Vagina (tissue), 2 donors: ENCODE measurements at regions not wholly inside any gene's neighbourhood (a gene's known extent, or its start where the extent isn't known, plus 50 kb on each side); places are given as distances from the start of the nearest gene placed in this dataset.

Source experiments
- DNase-seq, 2 donors: peaks; one replicate each; pipeline ENCODE4 v3.0.0-alpha.2; 2017; ENCODE audit errors: extremely low spot score in 2 of 2
- H3K27ac ChIP-seq: fragments of 200-600 bp; sonication (generic); one replicate; pipeline ENCODE4 v1.5.1; 2019
- H3K27me3 ChIP-seq: fragments of 200-600 bp; sonication (generic); one replicate; pipeline ENCODE4 v1.5.1; 2019
- H3K36me3 ChIP-seq, 2 donors: fragments of 200-600 bp; sonication (generic); one replicate each; pipeline ENCODE4 v1.5.1; 2017 to 2019
- H3K4me1 ChIP-seq: fragments of 200-600 bp; sonication (generic); one replicate; pipeline ENCODE4 v1.5.1; 2019
- H3K4me3 ChIP-seq, 2 donors: fragments of 200-600 bp; sonication (generic); 1 replicate in 1 of 2; 2 replicates in 1 of 2; pipeline ENCODE4 v1.5.1; 2016 to 2019
- H3K9me3 ChIP-seq: fragments of 200-600 bp; sonication (generic); one replicate; pipeline ENCODE4 v1.5.1; 2019
- CTCF ChIP-seq, 3 experiments: fragments of 450-650 bp in 2 of 3; fragments of 200-600 bp in 1 of 3; sonication (generic) in 1 of 3; IDR thresholded peaks; one replicate each; pipeline ENCODE4 v1.5.1; 2017 to 2019; ENCODE audit warnings: antibody characterized with exemption in 3 of 3, mild to moderate bottlenecking in 2 of 3, moderate library complexity in 2 of 3
- POLR2A ChIP-seq, 2 donors: fragments of 450-650 bp; IDR thresholded peaks; one replicate each; pipeline ENCODE4 v1.6.1; 2017; ENCODE audit warnings: antibody characterized with exemption in 2 of 2, mild to moderate bottlenecking in 2 of 2, moderate library complexity in 2 of 2
- POLR2AphosphoS5 ChIP-seq, 2 donors: sonication (generic); formaldehyde crosslinking; IDR thresholded peaks; one replicate each; pipeline ENCODE4 v1.9.0; 2017; ENCODE audit warnings: antibody characterized with exemption in 2 of 2, mild to moderate bottlenecking in 2 of 2, low read depth in 1 of 2; ENCODE audit not compliant: insufficient read depth in 1 of 2
- intact Hi-C: fragments of 100-400 bp; cut with DNase I; formaldehyde crosslinking; loops from one replicate; pipeline ENCODE4 v1.15.1; 2023

GRCh38 chr13:55606045-55606665 lies 1534.6 kb upstream of the PRR20A start:
- Histone ChIP-seq H3K27ac (no peak overlapping the region), H3K36me3 (no peaks in the 10 kb centered on the region), H3K9me3 (no peaks in the 10 kb centered on the region), H3K27me3 (no peaks in the 10 kb centered on the region), H3K4me1 (no peaks in the 10 kb centered on the region), H3K4me3 (no peak overlapping the region)
- no peak for TF ChIP-seq POLR2A (IDR thresholded peaks at IDR 0.05)
- no peak for DNase-seq
- intact Hi-C loops: no loop called here

GRCh38 chr13:55613429-55614187 lies 1527.1 kb upstream of the PRR20A start:
- Histone ChIP-seq H3K27me3 (no peaks in the 10 kb centered on the region), H3K27ac (no peak overlapping the region), H3K4me3 (no peak overlapping the region), H3K36me3 (no peaks in the 10 kb centered on the region), H3K4me1 (no peaks in the 10 kb centered on the region), H3K9me3 (no peaks in the 10 kb centered on the region)
- DNase-seq: no peak
- intact Hi-C loops: no loop called here
- TF ChIP-seq POLR2A (IDR thresholded peaks at IDR 0.05): no peak
- no peak for TF ChIP-seq CTCF (IDR thresholded peaks at IDR 0.05)
- TF ChIP-seq POLR2AphosphoS5 (IDR thresholded peaks at IDR 0.05; ENCODE audit: insufficient read depth in 1 of 2, low read depth in 1 of 2): no peak

- H3K4me1 ChIP-seq: no peaks in the 10 kb centered on the region
- TF ChIP-seq POLR2AphosphoS5 (IDR thresholded peaks at IDR 0.05; ENCODE audit: insufficient read depth in 1 of 2, low read depth in 1 of 2) (no peak), POLR2A (IDR thresholded peaks at IDR 0.05) (no peak), CTCF (IDR thresholded peaks at IDR 0.05) (no peak)
- no peaks in the 10 kb centered on the region for H3K27me3 ChIP-seq
- no peaks in the 10 kb centered on the region for H3K36me3 ChIP-seq
- no peaks in the 10 kb centered on the region for H3K9me3 ChIP-seq
- H3K27ac ChIP-seq: no peak overlapping the region
- intact Hi-C loops: no loop called here
- no peak for DNase-seq
- no peak overlapping the region for H3K4me3 ChIP-seq
Observed at GRCh38 chr13:55615081-55615480, 1525.6 kb upstream of the PRR20A start.

- no peak for DNase-seq
- TF ChIP-seq POLR2A (IDR thresholded peaks at IDR 0.05) (no peak), POLR2AphosphoS5 (IDR thresholded peaks at IDR 0.05; ENCODE audit: insufficient read depth in 1 of 2, low read depth in 1 of 2) (no peak), CTCF (IDR thresholded peaks at IDR 0.05) (no peak)
- no peaks in the 10 kb centered on the region for H3K27me3 ChIP-seq
- no peaks in the 10 kb centered on the region for H3K9me3 ChIP-seq
- no peak overlapping the region for H3K4me3 ChIP-seq
- no peaks in the 10 kb centered on the region for H3K36me3 ChIP-seq
- H3K4me1 ChIP-seq: no peaks in the 10 kb centered on the region
- no peak overlapping the region for H3K27ac ChIP-seq
- intact Hi-C loops: no loop called here
Observed at GRCh38 chr13:55617241-55617640, 1523.5 kb upstream of the PRR20A start.

GRCh38 chr13:55627221-55627620 lies 1513.5 kb upstream of the PRR20A start:
- TF ChIP-seq CTCF (IDR thresholded peaks at IDR 0.05): no peak
- TF ChIP-seq POLR2A (IDR thresholded peaks at IDR 0.05): no peak
- no peak for TF ChIP-seq POLR2AphosphoS5 (IDR thresholded peaks at IDR 0.05; ENCODE audit: insufficient read depth in 1 of 2, low read depth in 1 of 2)
- Histone ChIP-seq H3K36me3 (no peaks in the 10 kb centered on the region), H3K9me3 (no peaks in the 10 kb centered on the region), H3K27ac (no peak overlapping the region), H3K27me3 (no peaks in the 10 kb centered on the region), H3K4me3 (no peak overlapping the region), H3K4me1 (no peaks in the 10 kb centered on the region)
- DNase-seq: no peak
- intact Hi-C loops: no loop called here
